T-cell (primary cell): ENCODE measurements at regions not wholly inside any gene's neighbourhood (a gene's known extent, or its start where the extent isn't known, plus 50 kb on each side); places are given as distances from the start of the nearest gene placed in this dataset.

ENCODE experiments used
- ATAC-seq, 4 experiments: fragments of 200-7000 bp in 3 of 4; fragments of 150-1000 bp in 1 of 4; cut with Tn5 transposase; replicated peaks in 1 of 4; 1 replicate in 3 of 4; 2 replicates in 1 of 4; pipeline ENCODE4 v1.10.0; 2021; ENCODE audit warnings: moderate library complexity in 3 of 4, mild to moderate bottlenecking in 2 of 4, moderate number of reproducible peaks in 1 of 4
- CTCF ChIA-PET, 2 donors: fragments of 300-600 bp; sonication (Branson Sonifier 250); formaldehyde crosslinking; loops; one replicate each; lab custom pipeline; 2022; ENCODE audit warnings: antibody characterized with exemption in 2 of 2; lab: Charles Lee
- POLR2A ChIA-PET, 2 donors: fragments of 300-600 bp; sonication (Branson Sonifier 250); formaldehyde crosslinking; loops; one replicate each; lab custom pipeline; 2022; ENCODE audit warnings: antibody characterized with exemption in 2 of 2; lab: Charles Lee
- DNase-seq, 35 experiments: peaks; one replicate each; pipeline versions ENCODE4 v3.0.0 to v3.0.0-alpha.2; 2013 to 2023
- H3K27ac ChIP-seq: one replicate; pipeline ENCODE4 v1.5.1; 2013; ENCODE audit warnings: low read length
- H3K27me3 ChIP-seq, 2 experiments: replicated peaks in 1 of 2; 1 replicate in 1 of 2; 2 replicates in 1 of 2; pipeline versions ENCODE4 v1.6.1 to v1.7.0; 2013; ENCODE audit warnings: low read length in 1 of 2, mixed read lengths in 1 of 2; ENCODE audit not compliant: control insufficient read depth in 2 of 2, insufficient read depth in 2 of 2; ENCODE audit errors: extremely low read depth in 1 of 2
- H3K36me3 ChIP-seq, 2 donors: 1 replicate in 1 of 2; 2 replicates in 1 of 2; pipeline versions ENCODE4 v1.6.1 to v1.7.0; 2013; ENCODE audit warnings: low read length in 1 of 2; ENCODE audit not compliant: control insufficient read depth in 2 of 2, insufficient read depth in 1 of 2; ENCODE audit errors: extremely low read depth in 1 of 2
- H3K4me1 ChIP-seq, 2 experiments: 1 replicate in 1 of 2; 2 replicates in 1 of 2; pipeline versions ENCODE4 v1.6.1 to v1.7.0; 2013; ENCODE audit warnings: low read length in 2 of 2, mixed read lengths in 1 of 2; ENCODE audit not compliant: insufficient read depth in 2 of 2, control insufficient read depth in 1 of 2; ENCODE audit errors: extremely low read depth in 1 of 2
- H3K4me3 ChIP-seq, 2 donors: 1 replicate in 1 of 2; 2 replicates in 1 of 2; pipeline versions ENCODE4 v1.5.1 to v1.7.0; 2013; ENCODE audit warnings: mild to moderate bottlenecking in 2 of 2, low read length in 1 of 2, moderate library complexity in 1 of 2; ENCODE audit not compliant: control insufficient read depth in 1 of 2; ENCODE audit errors: extremely low read depth in 1 of 2
- H3K9me3 ChIP-seq: 2 replicates; pipeline ENCODE4 v1.7.0; 2013
- H3K27ac Mint-ChIP-seq, 2 donors: one replicate each; pipeline ENCODE4 v1.8.0; 2020 to 2021; ENCODE audit warnings: mild to moderate bottlenecking in 2 of 2, mixed read lengths in 2 of 2
- H3K27me3 Mint-ChIP-seq, 2 donors: one replicate each; pipeline ENCODE4 v1.8.0; 2021 to 2022; ENCODE audit warnings: mixed read lengths in 2 of 2
- H3K36me3 Mint-ChIP-seq: one replicate; pipeline ENCODE4 v1.8.0; 2021; ENCODE audit warnings: mixed read lengths
- H3K4me1 Mint-ChIP-seq, 3 donors: one replicate each; pipeline ENCODE4 v1.8.0; 2020 to 2022; ENCODE audit warnings: mixed read lengths in 3 of 3, mild to moderate bottlenecking in 1 of 3
- H3K4me3 Mint-ChIP-seq, 3 donors: one replicate each; pipeline ENCODE4 v1.8.0; 2020 to 2022; ENCODE audit warnings: mild to moderate bottlenecking in 3 of 3, mixed read lengths in 3 of 3, moderate library complexity in 3 of 3
- H3K9me3 Mint-ChIP-seq, 3 donors: one replicate each; pipeline ENCODE4 v1.8.0; 2020 to 2022; ENCODE audit warnings: mixed read lengths in 3 of 3
- WGBS: methylation state at CpG from one replicate; pipeline ENCODE4 v1.1.5; 2013; ENCODE audit warnings: missing lambda C conversion rate; ENCODE audit not compliant: insufficient coverage; 5-methylcytosine and 5-hydroxymethylcytosine counted together

DNA sequence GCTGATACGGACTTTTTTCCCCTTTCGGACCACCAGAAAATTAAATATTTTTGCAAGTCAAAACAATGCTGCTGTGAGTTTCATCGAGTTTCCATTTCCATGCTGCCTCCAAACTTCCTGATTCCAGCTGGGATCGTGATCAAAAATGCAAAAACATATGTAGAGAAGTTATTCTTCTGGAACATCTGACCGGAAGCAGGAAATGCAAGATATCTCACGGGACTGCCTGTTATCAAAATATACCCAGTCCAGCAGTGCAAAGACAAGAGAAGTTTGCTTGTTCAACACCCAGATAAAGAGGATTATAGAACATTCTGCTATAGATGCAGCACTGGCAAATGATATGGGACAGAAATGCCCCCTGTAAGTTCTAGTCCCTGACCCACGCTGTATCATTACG is 726.7 kb upstream of the NR2F2 start:
- H3K4me1 Mint-ChIP-seq: no peaks in the 10 kb centered on the region
- DNase-seq (no peak), ATAC-seq (no peak)
- H3K27ac ChIP-seq: no peak overlapping the region
- H3K4me3 ChIP-seq: no peak overlapping the region
- H3K9me3 ChIP-seq: no peaks in the 10 kb centered on the region
- H3K4me3 Mint-ChIP-seq: no peak overlapping the region
- no peaks in the 10 kb centered on the region for H3K9me3 Mint-ChIP-seq
- H3K36me3 ChIP-seq: no peaks in the 10 kb centered on the region
- CTCF ChIA-PET: no interaction called here
- peaks cover 0 to 3% of the 10 kb centered on the region in 2 donors for H3K27me3 Mint-ChIP-seq
- H3K36me3 Mint-ChIP-seq: no peaks in the 10 kb centered on the region
- H3K27ac Mint-ChIP-seq: no peak overlapping the region
- 20% methylated on average over 1 of the region's 8 CpGs for whole genome bisulfite sequencing
- H3K4me1 ChIP-seq: no peaks in the 10 kb centered on the region
- POLR2A ChIA-PET: interaction anchor here in 1 of 2 donors (0.8 kb wide), 1 partner anchor 509 kb away, joined by 3 read pairs; no protein-coding TSS in a partner anchor
- no peaks in the 10 kb centered on the region for H3K27me3 ChIP-seq

DNA sequence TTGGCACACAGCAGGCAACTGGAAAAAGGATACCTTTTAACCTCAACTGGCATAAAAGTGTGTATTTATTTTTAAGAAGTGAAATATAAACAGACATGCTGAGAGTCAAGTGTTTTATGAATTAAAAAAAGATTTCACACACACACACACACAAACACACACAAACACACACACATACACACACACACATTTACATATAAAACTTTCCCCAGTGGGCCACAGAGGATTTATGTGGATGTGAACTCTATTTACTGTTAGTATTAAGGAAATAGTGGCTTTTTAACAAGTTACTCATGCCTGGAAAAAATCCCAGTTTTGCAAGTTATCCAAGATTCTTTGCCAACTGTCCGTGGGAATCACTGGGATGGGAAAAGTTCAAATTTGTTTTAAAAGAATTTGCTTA is 725.9 kb upstream of the NR2F2 start:
- Histone ChIP-seq H3K4me1 (no peaks in the 10 kb centered on the region), H3K36me3 (no peaks in the 10 kb centered on the region), H3K4me3 (no peak overlapping the region), H3K27me3 (no peaks in the 10 kb centered on the region), H3K27ac (no peak overlapping the region), H3K9me3 (no peaks in the 10 kb centered on the region)
- DNase-seq (no peak), ATAC-seq (no peak)
- Mint-ChIP-seq H3K4me3 (no peak overlapping the region), H3K36me3 (no peaks in the 10 kb centered on the region), H3K27me3 (peaks cover 0 to 3% of the 10 kb centered on the region in 2 donors), H3K9me3 (no peaks in the 10 kb centered on the region), H3K4me1 (no peaks in the 10 kb centered on the region), H3K27ac (no peak overlapping the region)
- ChIA-PET POLR2A (interaction anchor here in 1 of 2 donors (0.8 kb wide), 1 partner anchor 508 kb away, joined by 3 read pairs; no protein-coding TSS in a partner anchor), CTCF (no interaction called here)
- no CpG with 5 or more reads among the region's 1 CpG for WGBS

DNA sequence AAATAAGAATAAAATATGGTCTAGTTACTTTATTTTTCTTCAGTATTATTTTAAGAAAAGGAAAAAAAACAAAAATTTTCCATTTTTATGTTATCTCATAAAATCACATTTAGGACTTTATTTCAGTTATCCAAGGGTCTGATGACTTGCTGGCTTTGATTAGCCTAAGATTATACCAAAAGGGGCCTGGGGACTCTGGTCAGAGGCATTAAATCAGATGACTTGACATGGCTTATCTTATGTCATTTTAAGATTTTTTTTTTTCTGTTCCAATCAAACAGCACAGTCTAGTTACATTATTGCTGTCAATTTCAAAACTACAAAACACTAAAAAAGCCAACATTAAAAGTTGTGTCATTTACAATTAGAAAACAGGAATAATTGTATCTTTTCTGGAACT is 725.4 kb upstream of the NR2F2 start:
- ChIA-PET POLR2A (no interaction called here), CTCF (no interaction called here)
- Mint-ChIP-seq H3K4me1 (no peaks in the 10 kb centered on the region), H3K27ac (no peak overlapping the region), H3K36me3 (no peaks in the 10 kb centered on the region), H3K4me3 (no peak overlapping the region), H3K27me3 (peaks cover 0 to 3% of the 10 kb centered on the region in 2 donors), H3K9me3 (no peaks in the 10 kb centered on the region)
- Histone ChIP-seq H3K27me3 (no peaks in the 10 kb centered on the region), H3K27ac (no peak overlapping the region), H3K9me3 (no peaks in the 10 kb centered on the region), H3K4me3 (no peak overlapping the region), H3K36me3 (no peaks in the 10 kb centered on the region), H3K4me1 (no peaks in the 10 kb centered on the region)
- DNase-seq: no peak
- no peak for ATAC-seq

DNA sequence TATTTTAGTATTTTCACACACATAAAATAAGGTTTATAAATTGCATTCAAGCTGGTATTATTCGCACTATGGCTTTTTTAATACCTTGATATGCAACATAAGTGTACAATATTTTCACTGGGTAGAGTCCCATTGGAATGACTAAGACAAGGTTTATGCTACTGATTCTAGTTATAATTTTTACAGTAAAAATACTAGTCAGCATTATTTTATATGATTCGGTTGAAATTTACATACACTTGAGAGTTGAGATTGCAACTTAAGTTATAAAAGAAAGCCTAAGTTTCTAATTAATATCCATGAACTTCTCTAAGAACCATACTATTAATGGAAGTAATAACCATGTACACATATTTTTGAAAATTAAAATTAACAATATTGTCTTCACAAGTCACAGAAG is 723.9 kb upstream of the NR2F2 start:
- WGBS: no CpG with 5 or more reads among the region's 2 CpGs
- no peaks in the 10 kb centered on the region for H3K36me3 Mint-ChIP-seq

DNA sequence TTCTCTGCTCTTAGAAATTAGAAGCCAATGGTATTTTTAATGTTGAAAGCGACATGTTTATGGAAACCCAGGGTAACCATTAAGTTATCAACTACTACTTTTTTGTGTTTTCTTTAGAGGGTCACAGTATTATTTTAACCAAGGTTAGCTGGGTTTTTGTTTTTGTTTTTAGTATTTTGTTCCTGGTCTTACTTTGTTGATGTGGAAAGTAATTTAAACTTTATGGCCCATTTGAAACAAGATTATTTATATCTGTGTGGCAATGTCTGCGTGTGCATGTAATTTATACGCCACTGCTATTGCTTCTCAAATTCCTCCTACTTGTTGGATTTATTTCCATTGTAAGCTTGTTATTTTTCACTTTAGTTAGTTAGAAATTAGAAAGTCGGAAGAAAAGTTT is 722.1 kb upstream of the NR2F2 start:
- no CpG with 5 or more reads among the region's 4 CpGs for WGBS
- H3K36me3 ChIP-seq: no peaks in the 10 kb centered on the region
- DNase-seq: no peak
- POLR2A ChIA-PET: no interaction called here
- no peaks in the 10 kb centered on the region for H3K9me3 ChIP-seq
- H3K27me3 ChIP-seq: no peaks in the 10 kb centered on the region
- no peak overlapping the region for H3K4me3 ChIP-seq
- Mint-ChIP-seq H3K27me3 (no peaks in the 10 kb centered on the region), H3K36me3 (no peaks in the 10 kb centered on the region), H3K27ac (no peak overlapping the region), H3K4me3 (no peak overlapping the region), H3K9me3 (no peaks in the 10 kb centered on the region), H3K4me1 (no peaks in the 10 kb centered on the region)
- ATAC-seq: no peak
- no peak overlapping the region for H3K27ac ChIP-seq
- H3K4me1 ChIP-seq: no peaks in the 10 kb centered on the region
- CTCF ChIA-PET: no interaction called here

More for the DNA sequence above, 723.9 kb upstream of the NR2F2 start:
- ATAC-seq: no peak
- POLR2A ChIA-PET: no interaction called here
- peaks cover 0 to 3% of the 10 kb centered on the region in 2 donors for H3K27me3 Mint-ChIP-seq
- H3K27ac Mint-ChIP-seq: no peak overlapping the region
- no peaks in the 10 kb centered on the region for H3K9me3 Mint-ChIP-seq
- no peaks in the 10 kb centered on the region for H3K4me1 Mint-ChIP-seq
- H3K9me3 ChIP-seq: no peaks in the 10 kb centered on the region
- no peak for DNase-seq
- H3K4me1 ChIP-seq: no peaks in the 10 kb centered on the region
- H3K36me3 ChIP-seq: no peaks in the 10 kb centered on the region
- H3K27me3 ChIP-seq: no peaks in the 10 kb centered on the region
- H3K4me3 Mint-ChIP-seq: no peak overlapping the region
- no peak overlapping the region for H3K4me3 ChIP-seq
- CTCF ChIA-PET: no interaction called here
- H3K27ac ChIP-seq: no peak overlapping the region

DNA sequence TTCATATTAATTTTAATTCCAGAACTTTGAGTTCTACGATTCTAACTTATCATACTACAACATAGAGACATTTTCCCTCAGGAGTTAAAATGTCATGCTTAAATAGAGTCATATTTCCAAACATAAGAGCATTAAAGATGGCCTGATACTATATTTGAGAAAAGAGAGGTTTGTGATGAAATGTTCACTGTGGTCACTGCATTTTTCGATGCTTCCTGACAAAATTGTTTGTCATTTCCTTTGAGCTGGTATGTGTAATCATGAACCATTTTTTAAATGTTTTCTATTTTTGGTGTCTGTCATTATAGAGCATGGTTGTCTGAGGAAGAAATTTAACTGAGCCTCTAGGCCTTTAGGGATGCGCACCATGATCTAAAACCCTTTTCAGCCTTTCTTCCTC is 721.4 kb upstream of the NR2F2 start:
- H3K4me3 Mint-ChIP-seq: no peak overlapping the region
- CTCF ChIA-PET: no interaction called here
- no peaks in the 10 kb centered on the region for H3K27me3 ChIP-seq
- H3K9me3 ChIP-seq: no peaks in the 10 kb centered on the region
- POLR2A ChIA-PET: no interaction called here
- H3K36me3 ChIP-seq: no peaks in the 10 kb centered on the region
- WGBS: no CpG with 5 or more reads among the region's 3 CpGs
- ATAC-seq (no peak), DNase-seq (no peak)
- H3K27ac Mint-ChIP-seq: no peak overlapping the region
- H3K4me1 ChIP-seq: no peaks in the 10 kb centered on the region
- H3K4me3 ChIP-seq: no peak overlapping the region
- no peaks in the 10 kb centered on the region for H3K36me3 Mint-ChIP-seq
- no peaks in the 10 kb centered on the region for H3K4me1 Mint-ChIP-seq
- no peaks in the 10 kb centered on the region for H3K9me3 Mint-ChIP-seq
- H3K27me3 Mint-ChIP-seq: no peaks in the 10 kb centered on the region
- no peak overlapping the region for H3K27ac ChIP-seq

DNA sequence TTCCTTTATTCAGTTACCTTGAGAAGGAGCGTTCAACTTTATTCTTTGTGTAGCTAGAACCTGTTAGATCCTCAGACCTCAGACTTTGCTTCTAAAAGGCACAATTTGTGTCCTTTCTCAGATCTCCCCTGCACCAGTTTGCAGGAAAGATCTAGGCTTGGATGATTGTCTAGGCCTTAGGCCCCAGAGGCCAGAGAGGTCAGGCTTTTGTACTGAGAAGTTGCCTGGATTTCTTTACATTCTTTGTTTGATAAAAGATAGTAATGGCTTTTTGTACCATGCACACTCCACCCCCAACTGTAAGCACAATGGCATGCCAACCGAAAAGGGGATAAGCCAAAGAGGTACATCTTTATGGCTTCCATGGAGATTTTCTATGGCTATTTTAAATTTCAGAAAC is 719.6 kb upstream of the NR2F2 start:
- H3K9me3 ChIP-seq: no peaks in the 10 kb centered on the region
- H3K36me3 Mint-ChIP-seq: no peaks in the 10 kb centered on the region
- no peaks in the 10 kb centered on the region for H3K4me1 Mint-ChIP-seq
- no peaks in the 10 kb centered on the region for H3K36me3 ChIP-seq
- no CpG with 5 or more reads among the region's 2 CpGs for WGBS
- no peaks in the 10 kb centered on the region for H3K9me3 Mint-ChIP-seq
- H3K27ac ChIP-seq: no peak overlapping the region
- H3K4me3 Mint-ChIP-seq: no peak overlapping the region
- ATAC-seq (no peak), DNase-seq (no peak)
- ChIA-PET POLR2A (no interaction called here), CTCF (interaction anchor here in 1 of 2 donors (0.6 kb wide), 1 partner anchor 122 kb away, joined by 3 read pairs; no protein-coding TSS in a partner anchor)
- no peaks in the 10 kb centered on the region for H3K4me1 ChIP-seq
- no peaks in the 10 kb centered on the region for H3K27me3 ChIP-seq
- no peak overlapping the region for H3K4me3 ChIP-seq
- no peaks in the 10 kb centered on the region for H3K27me3 Mint-ChIP-seq
- H3K27ac Mint-ChIP-seq: no peak overlapping the region
